PFSK-1 (cell line): ENCODE measurements at regions not wholly inside any gene's neighbourhood (a gene's known extent, or its start where the extent isn't known, plus 50 kb on each side); places are given as distances from the start of the nearest gene placed in this dataset.

Source experiments
- FOXP2 ChIP-seq: optimal IDR thresholded peaks from 2 replicates; pipeline ENCODE3; 2011; ENCODE audit warnings: borderline replicate concordance, control low read depth, inconsistent platforms; ENCODE audit not compliant: insufficient read depth; ENCODE audit errors: extremely low read length, extremely low read depth
- POLR2AphosphoS5 ChIP-seq: IDR thresholded peaks from 2 replicates; pipeline ENCODE4 v1.6.1; 2012; ENCODE audit warnings: low read depth, mild to moderate bottlenecking, control low read depth, low read length, moderate library complexity
- TAF1 ChIP-seq: IDR thresholded peaks from 2 replicates; pipeline ENCODE4 v1.6.1; 2012; ENCODE audit warnings: low read length, control low read depth, borderline replicate concordance; ENCODE audit not compliant: insufficient read depth
- TF ChIP-seq, protein P1 (sequence below), 2 experiments: IDR thresholded peaks; 2 replicates each; pipeline versions ENCODE4 v1.6.1 to v1.8.0; 2011 to 2012; ENCODE audit warnings: low read depth in 2 of 2, low read length in 2 of 2, control low read depth in 1 of 2, inconsistent platforms in 1 of 2, mild to moderate bottlenecking in 1 of 2, moderate library complexity in 1 of 2; ENCODE audit not compliant: insufficient read depth in 1 of 2

DNA sequence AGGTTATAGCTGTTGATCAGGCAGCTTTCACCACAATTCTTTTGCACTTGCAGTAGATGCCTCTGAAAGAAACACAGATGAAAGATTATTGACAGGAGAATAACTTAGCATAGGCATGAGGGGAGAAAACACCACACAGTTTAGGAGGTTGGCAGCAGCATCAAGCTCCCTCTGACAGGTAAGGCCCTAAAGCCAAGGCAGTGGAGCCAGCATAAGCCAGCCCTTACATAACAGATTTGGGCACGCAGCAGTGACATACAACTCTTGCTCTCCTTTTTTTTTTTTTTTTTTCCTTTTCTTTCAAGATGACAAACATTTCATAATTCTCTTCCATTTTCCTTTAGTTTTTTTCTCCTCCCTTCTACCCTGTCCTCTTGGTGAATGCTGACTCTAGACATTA, 257.6 kb upstream of the ADAMTSL1 start:
- TF ChIP-seq POLR2AphosphoS5 (no peak), TAF1 (no peak), FOXP2 (no peak)
- TF ChIP-seq, protein P1, sequence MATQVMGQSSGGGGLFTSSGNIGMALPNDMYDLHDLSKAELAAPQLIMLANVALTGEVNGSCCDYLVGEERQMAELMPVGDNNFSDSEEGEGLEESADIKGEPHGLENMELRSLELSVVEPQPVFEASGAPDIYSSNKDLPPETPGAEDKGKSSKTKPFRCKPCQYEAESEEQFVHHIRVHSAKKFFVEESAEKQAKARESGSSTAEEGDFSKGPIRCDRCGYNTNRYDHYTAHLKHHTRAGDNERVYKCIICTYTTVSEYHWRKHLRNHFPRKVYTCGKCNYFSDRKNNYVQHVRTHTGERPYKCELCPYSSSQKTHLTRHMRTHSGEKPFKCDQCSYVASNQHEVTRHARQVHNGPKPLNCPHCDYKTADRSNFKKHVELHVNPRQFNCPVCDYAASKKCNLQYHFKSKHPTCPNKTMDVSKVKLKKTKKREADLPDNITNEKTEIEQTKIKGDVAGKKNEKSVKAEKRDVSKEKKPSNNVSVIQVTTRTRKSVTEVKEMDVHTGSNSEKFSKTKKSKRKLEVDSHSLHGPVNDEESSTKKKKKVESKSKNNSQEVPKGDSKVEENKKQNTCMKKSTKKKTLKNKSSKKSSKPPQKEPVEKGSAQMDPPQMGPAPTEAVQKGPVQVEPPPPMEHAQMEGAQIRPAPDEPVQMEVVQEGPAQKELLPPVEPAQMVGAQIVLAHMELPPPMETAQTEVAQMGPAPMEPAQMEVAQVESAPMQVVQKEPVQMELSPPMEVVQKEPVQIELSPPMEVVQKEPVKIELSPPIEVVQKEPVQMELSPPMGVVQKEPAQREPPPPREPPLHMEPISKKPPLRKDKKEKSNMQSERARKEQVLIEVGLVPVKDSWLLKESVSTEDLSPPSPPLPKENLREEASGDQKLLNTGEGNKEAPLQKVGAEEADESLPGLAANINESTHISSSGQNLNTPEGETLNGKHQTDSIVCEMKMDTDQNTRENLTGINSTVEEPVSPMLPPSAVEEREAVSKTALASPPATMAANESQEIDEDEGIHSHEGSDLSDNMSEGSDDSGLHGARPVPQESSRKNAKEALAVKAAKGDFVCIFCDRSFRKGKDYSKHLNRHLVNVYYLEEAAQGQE (IDR thresholded peaks at IDR 0.05; ENCODE audit: insufficient read depth in 1 of 2, low read depth in 2 of 2, low read length in 2 of 2): no peak
